Endodermal cell (in vitro differentiated cells): ENCODE measurements at regions not wholly inside any gene's neighbourhood (a gene's known extent, or its start where the extent isn't known, plus 50 kb on each side); places are given as distances from the start of the nearest gene placed in this dataset.

Source experiments
- DNase-seq: peaks from one replicate; pipeline ENCODE4 v3.0.0-alpha.2; 2017
- H3K27ac ChIP-seq: 2 replicates; pipeline ENCODE4 v1.5.1; 2013; ENCODE audit warnings: mild to moderate bottlenecking, low read depth, low read length, moderate library complexity
- H3K27me3 ChIP-seq: 2 replicates; pipeline ENCODE4 v1.6.1; 2013; ENCODE audit warnings: mild to moderate bottlenecking, low read length, moderate library complexity; ENCODE audit not compliant: insufficient read depth, control insufficient read depth, poor library complexity, severe bottlenecking
- H3K36me3 ChIP-seq: 2 replicates; pipeline ENCODE4 v1.7.0; 2013; ENCODE audit warnings: mild to moderate bottlenecking, low read length, moderate library complexity; ENCODE audit not compliant: control insufficient read depth, insufficient read depth
- H3K4me1 ChIP-seq: one replicate; pipeline ENCODE4 v1.7.0; 2013; ENCODE audit warnings: low read length; ENCODE audit not compliant: control insufficient read depth, insufficient read depth
- H3K4me3 ChIP-seq: 2 replicates; pipeline ENCODE4 v1.5.1; 2013; ENCODE audit warnings: mild to moderate bottlenecking, low read length, moderate library complexity
- H3K9ac ChIP-seq: 2 replicates; pipeline ENCODE4 v1.6.1; 2013; ENCODE audit warnings: mild to moderate bottlenecking, low read length, moderate library complexity; ENCODE audit not compliant: poor library complexity, severe bottlenecking; ENCODE audit errors: extremely low read depth
- H3K9me3 ChIP-seq: 2 replicates; pipeline ENCODE4 v1.6.1; 2013; ENCODE audit warnings: mild to moderate bottlenecking, low read length, moderate library complexity; ENCODE audit not compliant: control insufficient read depth
- H3K27ac Mint-ChIP-seq: 2 replicates; pipeline ENCODE4 v1.8.0; 2020; ENCODE audit warnings: mixed read lengths
- H3K27me3 Mint-ChIP-seq: 2 replicates; pipeline ENCODE4 v1.8.0; 2021; ENCODE audit warnings: mild to moderate bottlenecking, mixed read lengths; ENCODE audit not compliant: insufficient read depth
- H3K36me3 Mint-ChIP-seq: 2 replicates; pipeline ENCODE4 v1.8.0; 2020; ENCODE audit warnings: low read depth, mixed read lengths
- H3K4me1 Mint-ChIP-seq: 2 replicates; pipeline ENCODE4 v1.8.0; 2020; ENCODE audit warnings: mixed read lengths
- H3K4me3 Mint-ChIP-seq: 2 replicates; pipeline ENCODE4 v1.8.0; 2020; ENCODE audit warnings: mild to moderate bottlenecking, moderate library complexity, mixed read lengths
- H3K9me3 Mint-ChIP-seq: 2 replicates; pipeline ENCODE4 v1.8.0; 2020; ENCODE audit warnings: mild to moderate bottlenecking, mixed read lengths
- WGBS, 2 experiments: methylation state at CpG; one replicate each; pipeline versions ENCODE4 v1.1.5 to v1.1.7; 2013; ENCODE audit warnings: missing lambda C conversion rate in 2 of 2, mixed read lengths in 1 of 2; ENCODE audit not compliant: insufficient coverage in 1 of 2, insufficient read length in 1 of 2; 5-methylcytosine and 5-hydroxymethylcytosine counted together
- TF ChIP-seq, protein P1 (sequence below): fragments of 200-600 bp; sonication (generic); conservative IDR thresholded peaks from 2 replicates; pipeline ENCODE4 v1.5.0; 2021; ENCODE audit warnings: antibody characterized with exemption, mild to moderate bottlenecking

DNA sequence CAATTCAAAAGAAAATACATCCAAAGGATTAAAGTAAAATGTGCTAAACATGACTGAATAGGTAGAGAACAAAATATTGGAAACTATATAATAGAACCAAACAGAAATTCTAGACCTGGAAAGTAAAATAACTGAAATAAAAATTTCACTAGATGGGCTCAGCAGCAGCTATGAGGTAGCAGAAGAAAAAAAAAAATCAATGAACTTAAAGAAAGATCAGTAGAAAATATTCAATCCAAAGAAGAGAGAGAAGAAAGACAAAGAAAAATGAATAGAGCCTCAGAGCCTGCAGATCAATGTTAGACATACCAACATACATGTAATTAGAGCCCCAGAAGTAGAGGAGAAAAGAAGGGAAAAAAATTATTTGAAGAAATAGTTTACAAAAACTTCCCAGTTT is 129.6 kb upstream of the RNF32 start:
- no peaks in the 10 kb centered on the region for H3K36me3 ChIP-seq
- no peaks in the 10 kb centered on the region for H3K27me3 ChIP-seq
- TF ChIP-seq, protein P1, sequence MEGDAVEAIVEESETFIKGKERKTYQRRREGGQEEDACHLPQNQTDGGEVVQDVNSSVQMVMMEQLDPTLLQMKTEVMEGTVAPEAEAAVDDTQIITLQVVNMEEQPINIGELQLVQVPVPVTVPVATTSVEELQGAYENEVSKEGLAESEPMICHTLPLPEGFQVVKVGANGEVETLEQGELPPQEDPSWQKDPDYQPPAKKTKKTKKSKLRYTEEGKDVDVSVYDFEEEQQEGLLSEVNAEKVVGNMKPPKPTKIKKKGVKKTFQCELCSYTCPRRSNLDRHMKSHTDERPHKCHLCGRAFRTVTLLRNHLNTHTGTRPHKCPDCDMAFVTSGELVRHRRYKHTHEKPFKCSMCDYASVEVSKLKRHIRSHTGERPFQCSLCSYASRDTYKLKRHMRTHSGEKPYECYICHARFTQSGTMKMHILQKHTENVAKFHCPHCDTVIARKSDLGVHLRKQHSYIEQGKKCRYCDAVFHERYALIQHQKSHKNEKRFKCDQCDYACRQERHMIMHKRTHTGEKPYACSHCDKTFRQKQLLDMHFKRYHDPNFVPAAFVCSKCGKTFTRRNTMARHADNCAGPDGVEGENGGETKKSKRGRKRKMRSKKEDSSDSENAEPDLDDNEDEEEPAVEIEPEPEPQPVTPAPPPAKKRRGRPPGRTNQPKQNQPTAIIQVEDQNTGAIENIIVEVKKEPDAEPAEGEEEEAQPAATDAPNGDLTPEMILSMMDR = no peak
- H3K4me3 ChIP-seq = no peak overlapping the region
- Mint-ChIP-seq H3K27ac (no peak overlapping the region), H3K4me1 (no peaks in the 10 kb centered on the region), H3K4me3 (no peak overlapping the region), H3K9me3 (peaks cover 11% of the 10 kb centered on the region), H3K36me3 (no peaks in the 10 kb centered on the region), H3K27me3 (peaks cover 2% of the 10 kb centered on the region)
- no peak overlapping the region for H3K9ac ChIP-seq
- DNase-seq = no peak
- H3K4me1 ChIP-seq = no peaks in the 10 kb centered on the region
- no peak overlapping the region for H3K27ac ChIP-seq
- no peaks in the 10 kb centered on the region for H3K9me3 ChIP-seq

DNA sequence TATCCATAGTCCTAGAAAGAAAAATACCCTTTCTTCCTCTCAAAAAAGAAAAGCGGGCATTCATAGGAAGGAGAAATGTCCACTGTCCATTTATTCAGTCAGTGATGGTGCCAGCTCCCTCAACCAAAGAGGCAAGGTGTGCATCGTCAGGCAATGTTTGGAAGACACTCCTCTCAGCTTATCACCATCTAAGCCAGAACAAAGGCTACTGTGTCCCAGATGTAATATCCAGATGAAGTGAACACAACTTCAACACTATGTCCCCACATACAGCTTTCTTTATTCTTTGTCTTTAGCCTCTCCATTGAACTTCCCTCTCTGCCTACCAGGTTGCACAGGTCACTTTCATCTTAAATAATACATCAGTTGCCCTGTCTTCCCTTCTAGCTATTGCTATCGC is 131.4 kb upstream of the RNF32 start:
- Mint-ChIP-seq H3K27me3 (peaks cover 2% of the 10 kb centered on the region), H3K27ac (no peak overlapping the region), H3K36me3 (no peaks in the 10 kb centered on the region), H3K4me3 (no peak overlapping the region), H3K9me3 (peaks cover 11% of the 10 kb centered on the region), H3K4me1 (no peaks in the 10 kb centered on the region)
- Histone ChIP-seq H3K36me3 (no peaks in the 10 kb centered on the region), H3K27me3 (no peaks in the 10 kb centered on the region), H3K4me3 (no peak overlapping the region), H3K9ac (no peak overlapping the region), H3K27ac (no peak overlapping the region), H3K4me1 (no peaks in the 10 kb centered on the region), H3K9me3 (no peaks in the 10 kb centered on the region)
- DNase-seq = no peak
- TF ChIP-seq, protein P1 = no peak
- 84 to 96% methylated on average over 3 of the region's 3 CpGs for WGBS, 2 experiments

DNA sequence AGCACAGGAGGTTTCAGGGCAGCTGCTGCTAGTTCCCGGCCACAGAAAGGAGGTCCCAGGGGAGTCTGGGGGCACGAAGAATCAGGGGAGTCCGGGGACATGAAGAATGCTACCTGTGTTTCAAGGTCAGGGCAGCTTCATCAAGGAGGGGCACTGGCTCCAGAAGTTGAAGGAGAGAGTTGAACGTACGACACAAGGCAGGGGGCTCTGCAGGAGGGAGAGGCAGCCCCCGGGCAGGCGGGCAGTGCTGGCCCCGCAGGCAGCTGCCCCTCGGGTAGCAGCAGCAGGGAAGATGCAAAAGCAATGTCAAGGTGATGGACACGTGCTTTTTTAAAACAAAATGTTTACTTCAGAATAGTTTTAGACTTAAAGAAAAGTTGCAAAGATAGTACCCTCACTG is 134.7 kb upstream of the RNF32 start:
- H3K9me3 Mint-ChIP-seq = peaks cover 14% of the 10 kb centered on the region
- H3K4me1 ChIP-seq = no peaks in the 10 kb centered on the region
- H3K4me3 ChIP-seq = no peak overlapping the region
- no peak for DNase-seq
- H3K27me3 ChIP-seq = no peaks in the 10 kb centered on the region
- H3K36me3 ChIP-seq = no peaks in the 10 kb centered on the region
- H3K4me1 Mint-ChIP-seq = peaks cover 4% of the 10 kb centered on the region
- no peaks in the 10 kb centered on the region for H3K9me3 ChIP-seq
- H3K27me3 Mint-ChIP-seq = no peaks in the 10 kb centered on the region
- no peak overlapping the region for H3K4me3 Mint-ChIP-seq
- TF ChIP-seq, protein P1 = no peak
- 90 to 100% methylated on average over 5 to 10 of the region's 10 CpGs for WGBS, 2 experiments
- no peak overlapping the region for H3K9ac ChIP-seq
- no peak overlapping the region for H3K27ac Mint-ChIP-seq
- H3K36me3 Mint-ChIP-seq = no peaks in the 10 kb centered on the region
- H3K27ac ChIP-seq = no peak overlapping the region
